Psoas muscle (tissue), 7 donors: ENCODE measurements at regions not wholly inside any gene's neighbourhood (a gene's known extent, or its start where the extent isn't known, plus 50 kb on each side); places are given as distances from the start of the nearest gene placed in this dataset.

Experiments
- ATAC-seq, 4 donors: fragments of 200-7000 bp; cut with Tn5 transposase; one replicate each; pipeline ENCODE4 v1.9.1; 2020; ENCODE audit warnings: moderate library complexity in 3 of 4, mild to moderate bottlenecking in 2 of 4
- DNase-seq, 2 donors: peaks; one replicate each; pipeline ENCODE4 v3.0.0-alpha.2; 2020
- H3K27ac ChIP-seq: fragments of 200-600 bp; one replicate; pipeline ENCODE4 v1.8.0; 2022
- H3K27me3 ChIP-seq, 3 donors: fragments of 200-600 bp in 1 of 3; one replicate each; pipeline versions ENCODE4 v1.6.1 to v1.8.0; 2013 to 2022; ENCODE audit warnings: low read length in 2 of 3, mild to moderate bottlenecking in 2 of 3, moderate library complexity in 1 of 3; ENCODE audit not compliant: insufficient read depth in 3 of 3
- H3K36me3 ChIP-seq, 2 donors: fragments of 200-600 bp in 1 of 2; one replicate each; pipeline versions ENCODE4 v1.6.1 to v1.8.0; 2013 to 2022; ENCODE audit warnings: low read depth in 1 of 2, mild to moderate bottlenecking in 1 of 2, moderate library complexity in 1 of 2; ENCODE audit not compliant: insufficient read depth in 1 of 2
- H3K4me1 ChIP-seq: fragments of 200-600 bp; one replicate; pipeline ENCODE4 v1.8.0; 2022
- H3K4me3 ChIP-seq: fragments of 200-600 bp; one replicate; pipeline ENCODE4 v1.8.0; 2022; ENCODE audit warnings: mild to moderate bottlenecking
- H3K9me3 ChIP-seq: fragments of 200-600 bp; one replicate; pipeline ENCODE4 v1.8.0; 2022
- WGBS, 3 donors: extraction: QIAGEN DNeasy Blood & Tissue Kit; methylation state at CpG; one replicate each; pipeline versions ENCODE4 v1.1.6 to v1.1.7; 2013; 5-methylcytosine and 5-hydroxymethylcytosine counted together
- intact Hi-C, 2 donors: fragments of 100-400 bp; cut with DNase I; formaldehyde crosslinking; loops; one replicate each; pipeline versions ENCODE4 v1.11.0 to v1.14.2; 2022
- TF ChIP-seq, protein P1 (sequence below): fragments of 200-600 bp; IDR thresholded peaks from one replicate; pipeline ENCODE4 v1.8.0; 2022; ENCODE audit warnings: antibody characterized with exemption
- donor health status: healthy with polysubstance abuse.
- donor health status: DM: no; HTN: no; CAD: no; lungs with moderate emphysema.
- donor health status: Bipolar disorder and iron deficiency.
- donor health status: healthy.
- donor health status: DM: yes; HTN: yes; CAD: no.
- donor health status: DM: no; HTN: no; CAD: no.
- donor health status: DM: yes; HTN: yes; CAD: no.

DNA sequence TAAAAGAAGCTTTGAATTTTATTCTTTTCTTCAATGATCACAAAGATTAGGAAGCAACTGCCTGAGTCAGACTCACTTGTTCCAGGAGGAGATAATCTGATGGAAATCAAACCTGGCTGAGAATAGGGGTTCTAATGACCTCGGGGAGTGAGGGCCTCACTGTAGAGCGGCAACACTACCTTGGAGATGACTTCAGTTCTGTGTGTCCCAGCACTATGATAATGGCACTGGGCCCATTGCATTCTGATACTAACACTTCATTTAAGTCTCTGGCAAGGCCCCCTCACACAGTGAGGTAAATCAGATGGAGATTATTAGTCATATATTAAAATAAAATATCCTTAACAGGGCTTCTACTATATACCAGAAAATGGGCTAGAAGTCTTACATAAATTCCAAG, 233.3 kb upstream of the EGLN3 start:
- DNase-seq (no peak), ATAC-seq (no peak)
- H3K4me3 ChIP-seq = no peak overlapping the region
- peaks cover 16% of the 10 kb centered on the region for H3K4me1 ChIP-seq
- TF ChIP-seq, protein P1, sequence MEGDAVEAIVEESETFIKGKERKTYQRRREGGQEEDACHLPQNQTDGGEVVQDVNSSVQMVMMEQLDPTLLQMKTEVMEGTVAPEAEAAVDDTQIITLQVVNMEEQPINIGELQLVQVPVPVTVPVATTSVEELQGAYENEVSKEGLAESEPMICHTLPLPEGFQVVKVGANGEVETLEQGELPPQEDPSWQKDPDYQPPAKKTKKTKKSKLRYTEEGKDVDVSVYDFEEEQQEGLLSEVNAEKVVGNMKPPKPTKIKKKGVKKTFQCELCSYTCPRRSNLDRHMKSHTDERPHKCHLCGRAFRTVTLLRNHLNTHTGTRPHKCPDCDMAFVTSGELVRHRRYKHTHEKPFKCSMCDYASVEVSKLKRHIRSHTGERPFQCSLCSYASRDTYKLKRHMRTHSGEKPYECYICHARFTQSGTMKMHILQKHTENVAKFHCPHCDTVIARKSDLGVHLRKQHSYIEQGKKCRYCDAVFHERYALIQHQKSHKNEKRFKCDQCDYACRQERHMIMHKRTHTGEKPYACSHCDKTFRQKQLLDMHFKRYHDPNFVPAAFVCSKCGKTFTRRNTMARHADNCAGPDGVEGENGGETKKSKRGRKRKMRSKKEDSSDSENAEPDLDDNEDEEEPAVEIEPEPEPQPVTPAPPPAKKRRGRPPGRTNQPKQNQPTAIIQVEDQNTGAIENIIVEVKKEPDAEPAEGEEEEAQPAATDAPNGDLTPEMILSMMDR = no peak
- no peaks in the 10 kb centered on the region for H3K27me3 ChIP-seq
- WGBS, 3 donors = 84 to 89% (median 87%) methylated on average over 2 of the region's 2 CpGs
- intact Hi-C loops = no loop called here
- no peaks in the 10 kb centered on the region for H3K36me3 ChIP-seq
- no peak overlapping the region for H3K27ac ChIP-seq
- H3K9me3 ChIP-seq = no peaks in the 10 kb centered on the region

DNA sequence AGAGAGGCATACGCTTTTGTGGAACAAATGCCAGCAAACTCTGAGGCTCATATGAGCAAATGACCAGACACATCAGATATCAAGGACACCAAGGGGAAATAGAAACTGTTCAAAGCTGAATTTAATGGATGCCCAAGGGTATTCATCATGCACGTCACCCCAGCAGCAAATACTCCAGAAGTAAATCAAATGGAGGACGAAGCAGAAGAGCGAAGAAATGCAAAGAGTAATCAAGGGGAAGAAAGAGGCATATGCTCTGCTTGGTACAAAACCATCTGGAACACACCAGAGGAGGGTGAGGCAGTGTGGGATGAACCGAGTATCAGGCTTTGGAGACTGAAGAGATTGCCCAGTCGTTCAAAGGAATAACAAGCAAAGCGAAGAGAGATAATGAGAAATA, 232.6 kb upstream of the EGLN3 start:
- no peak overlapping the region for H3K27ac ChIP-seq
- WGBS, 3 donors = 82 to 89% (median 86%) methylated on average over 7 of the region's 7 CpGs
- TF ChIP-seq, protein P1 = no peak
- no peak for DNase-seq
- H3K9me3 ChIP-seq = no peaks in the 10 kb centered on the region
- H3K4me1 ChIP-seq = peaks cover 16% of the 10 kb centered on the region
- no peak overlapping the region for H3K4me3 ChIP-seq
- no peaks in the 10 kb centered on the region for H3K36me3 ChIP-seq
- ATAC-seq = no peak
- intact Hi-C loops = no loop called here
- no peaks in the 10 kb centered on the region for H3K27me3 ChIP-seq

DNA sequence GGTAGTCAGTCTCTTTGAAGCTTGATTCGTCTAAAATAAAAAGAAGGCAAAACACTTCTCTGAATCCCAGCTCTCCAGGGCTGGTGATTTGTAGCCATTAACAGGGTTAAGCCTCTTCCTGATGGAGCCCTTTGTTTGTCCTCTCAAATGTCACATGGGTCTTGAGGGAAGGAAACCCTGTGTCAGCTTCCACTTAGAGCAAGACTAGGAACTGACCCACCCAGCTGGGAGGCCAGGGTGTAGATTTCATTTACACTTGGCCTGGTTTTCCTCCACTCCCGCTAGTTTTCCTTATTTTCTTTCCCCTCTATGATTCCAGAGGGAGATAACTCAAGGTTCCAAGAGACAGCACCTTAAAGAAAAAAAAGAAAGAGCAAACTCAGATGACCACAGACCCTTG, 230.5 kb upstream of the EGLN3 start:
- no peaks in the 10 kb centered on the region for H3K27me3 ChIP-seq
- no peaks in the 10 kb centered on the region for H3K36me3 ChIP-seq
- peak in 1 of 4 donors; percentile 56 for ATAC-seq
- intact Hi-C loops = no loop called here
- H3K4me3 ChIP-seq = no peak overlapping the region
- 20 to 44% (median 34%) methylated on average over 2 of the region's 2 CpGs for WGBS, 3 donors
- H3K27ac ChIP-seq = no peak overlapping the region
- TF ChIP-seq, protein P1 = no peak
- H3K4me1 ChIP-seq = peaks cover 16% of the 10 kb centered on the region
- H3K9me3 ChIP-seq = no peaks in the 10 kb centered on the region
- DNase-seq = no peak

DNA sequence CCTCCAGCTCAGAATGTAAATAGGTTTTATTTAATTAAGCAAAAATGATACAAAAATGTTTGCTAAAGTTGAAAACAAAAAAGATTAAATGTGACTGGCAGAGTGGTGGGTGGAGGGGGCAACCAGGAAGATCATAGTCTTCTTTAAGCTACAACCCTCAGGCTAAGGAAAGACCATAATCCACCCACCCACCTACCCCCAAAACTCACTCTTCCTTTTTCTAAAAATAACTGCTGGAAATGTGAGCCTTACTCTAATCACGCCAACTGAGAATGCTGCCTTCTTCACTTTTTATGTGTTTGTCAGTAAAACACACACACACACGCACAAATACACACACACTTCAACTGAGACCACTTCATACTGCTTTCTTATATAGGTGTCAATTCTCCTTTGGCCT, 230.0 kb upstream of the EGLN3 start:
- ATAC-seq = no peak
- intact Hi-C loops = no loop called here
- H3K27me3 ChIP-seq = no peaks in the 10 kb centered on the region
- H3K4me1 ChIP-seq = peaks cover 16% of the 10 kb centered on the region
- 64 to 75% (median 68%) methylated on average over 2 of the region's 2 CpGs for WGBS, 3 donors
- no peak overlapping the region for H3K27ac ChIP-seq
- H3K36me3 ChIP-seq = no peaks in the 10 kb centered on the region
- TF ChIP-seq, protein P1 = no peak
- no peak overlapping the region for H3K4me3 ChIP-seq
- no peak for DNase-seq
- H3K9me3 ChIP-seq = no peaks in the 10 kb centered on the region

DNA sequence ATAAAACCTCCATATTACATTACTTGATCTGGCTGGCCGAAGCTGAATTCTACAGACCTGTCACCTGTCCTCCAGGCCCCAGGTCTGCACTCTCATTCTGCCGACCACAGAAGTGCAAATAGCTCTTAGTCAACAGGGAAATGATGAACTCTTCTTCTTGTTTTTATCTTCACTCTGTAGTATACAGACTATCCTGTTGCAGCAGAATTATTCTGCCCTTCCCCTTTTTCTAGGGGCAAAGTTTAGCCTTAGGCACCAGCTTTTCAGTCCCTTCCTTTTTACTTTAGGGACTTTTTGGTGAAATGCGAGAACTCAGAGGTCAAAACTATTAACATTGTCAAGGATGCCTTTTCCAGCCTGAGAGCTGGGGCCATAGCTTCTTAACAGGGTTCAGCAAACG, 229.6 kb upstream of the EGLN3 start:
- H3K27ac ChIP-seq = no peak overlapping the region
- 62 to 65% (median 63%) methylated on average over 4 of the region's 4 CpGs for WGBS, 3 donors
- DNase-seq (no peak), ATAC-seq (no peak)
- no peak overlapping the region for H3K4me3 ChIP-seq
- intact Hi-C loops = no loop called here
- H3K9me3 ChIP-seq = no peaks in the 10 kb centered on the region
- H3K4me1 ChIP-seq = peaks cover 16% of the 10 kb centered on the region
- TF ChIP-seq, protein P1 = no peak
- no peaks in the 10 kb centered on the region for H3K27me3 ChIP-seq
- no peaks in the 10 kb centered on the region for H3K36me3 ChIP-seq
